GM12878 (cell line): ENCODE measurements at regions not wholly inside any gene's neighbourhood (a gene's known extent, or its start where the extent isn't known, plus 50 kb on each side); places are given as distances from the start of the nearest gene placed in this dataset.

ENCODE experiments used
- ATAC-seq: fragments of 200-7000 bp; cut with Tn5 transposase; 3 replicates; pipeline ENCODE4 v1.9.1; 2020; ENCODE audit warnings: mild to moderate bottlenecking, moderate library complexity
- BruUV-seq: library from RNA; stranded (reverse); fragments of 400-500 nt; replicated peaks from 2 replicates; lab custom pipeline; 2021; lab: Mats Ljungman, UMichigan
- CTCF ChIA-PET: fragments of 300-600 bp; sonication (Branson Sonifier 250); formaldehyde crosslinking; extraction: SDS; loops from one replicate; lab custom pipeline; 2021; ENCODE audit warnings: inconsistent platforms; lab: Yijun Ruan, JAX
- POLR2A ChIA-PET: fragments of 350-600 bp; formaldehyde crosslinking; extraction: SDS; loops from one replicate; lab custom pipeline; 2021; ENCODE audit warnings: inconsistent platforms; lab: Charles Lee
- RAD21 ChIA-PET: fragments of 300-600 bp; sonication (Branson Sonifier 250); formaldehyde crosslinking; loops from one replicate; lab custom pipeline; 2023; ENCODE audit warnings: antibody characterized with exemption; ENCODE audit not compliant: unreplicated experiment; lab: Charles Lee
- SMC1A ChIA-PET: fragments of 300-600 bp; sonication (Branson Sonifier 250); formaldehyde crosslinking; loops from one replicate; lab custom pipeline; 2023; ENCODE audit not compliant: unreplicated experiment, uncharacterized antibody; lab: Charles Lee
- DNase-seq: peaks from one replicate; pipeline ENCODE4 v3.0.0-alpha.2; 2011; ENCODE audit warnings: low read depth, low spot score
- FAIRE-seq: peaks from 3 replicates; lab custom pipeline; 2011; peaks lifted over from hg19 to GRCh38; lab: Jason Lieb, UNC
- H2AFZ ChIP-seq: 2 replicates; pipeline ENCODE4 v1.6.0; 2011; ENCODE audit warnings: low read depth, low read length, control low read depth; ENCODE audit not compliant: control insufficient read depth
- H3K27ac ChIP-seq: 2 replicates; pipeline ENCODE4 v1.5.1; 2011; ENCODE audit warnings: control low read depth; ENCODE audit not compliant: control insufficient read depth, insufficient read depth
- H3K27me3 ChIP-seq, 2 experiments: replicated peaks in 1 of 2; 2 replicates each; pipeline versions ENCODE4 v1.6.0 to v1.6.1; 2011; ENCODE audit warnings: low read length in 1 of 2; ENCODE audit not compliant: control insufficient read depth in 2 of 2, insufficient read depth in 2 of 2
- H3K36me3 ChIP-seq, 2 experiments: 2 replicates each; pipeline ENCODE4 v1.5.1; 2011; ENCODE audit warnings: low read length in 1 of 2; ENCODE audit not compliant: control insufficient read depth in 2 of 2, insufficient read depth in 2 of 2
- H3K4me1 ChIP-seq: 2 replicates; pipeline ENCODE4 v1.6.1; 2011; ENCODE audit warnings: mild to moderate bottlenecking, low read length, moderate library complexity, mixed read lengths; ENCODE audit not compliant: control insufficient read depth, insufficient read depth
- H3K4me2 ChIP-seq: 2 replicates; pipeline ENCODE4 v1.6.0; 2011; ENCODE audit warnings: control low read depth; ENCODE audit not compliant: control insufficient read depth, insufficient read depth
- H3K4me3 ChIP-seq: fragments of 200-600 bp; sonication (generic); 2 replicates; pipeline ENCODE4 v1.5.1; 2016
- H3K79me2 ChIP-seq: 2 replicates; pipeline ENCODE4 v1.6.0; 2011; ENCODE audit warnings: low read length; ENCODE audit not compliant: control insufficient read depth, insufficient read depth
- H3K9ac ChIP-seq: 2 replicates; pipeline ENCODE4 v1.8.0; 2011; ENCODE audit warnings: low read length, control low read depth, mixed read lengths; ENCODE audit not compliant: control insufficient read depth, insufficient read depth
- H3K9me3 ChIP-seq: replicated peaks from 3 replicates; pipeline ENCODE4 v1.5.1; 2011; ENCODE audit warnings: mild to moderate bottlenecking, low read length; ENCODE audit not compliant: control insufficient read depth, insufficient read depth
- H4K20me1 ChIP-seq: 2 replicates; pipeline ENCODE4 v1.6.0; 2011; ENCODE audit not compliant: control insufficient read depth, insufficient read depth
- ELK1 ChIP-seq: IDR thresholded peaks from 2 replicates; pipeline ENCODE4 v1.6.1; 2012; ENCODE audit warnings: low read depth, low read length, improper control_type of control experiment
- PAX5 ChIP-seq: IDR thresholded peaks from 2 replicates; pipeline ENCODE4 v1.6.1; 2011; ENCODE audit warnings: low read depth, low read length, borderline replicate concordance
- PKNOX1 ChIP-seq: fragments of 450-650 bp; IDR thresholded peaks from 2 replicates; pipeline ENCODE4 v1.6.1; 2016; ENCODE audit warnings: mild to moderate bottlenecking
- SMC3 ChIP-seq: IDR thresholded peaks from 2 replicates; pipeline ENCODE4 v1.6.1; 2011; ENCODE audit warnings: low read length, improper control_type of control experiment, borderline replicate concordance
- STAT3 ChIP-seq: IDR thresholded peaks from 2 replicates; pipeline ENCODE4 v1.6.1; 2011; ENCODE audit warnings: low read depth, low read length, improper control_type of control experiment
- WGBS: methylation state at CpG from one replicate; pipeline ENCODE4 v1.1.6; 2016; ENCODE audit warnings: low lambda C conversion rate; ENCODE audit not compliant: insufficient replicate concordance, insufficient coverage; ENCODE audit errors: missing lambda C conversion rate; 5-methylcytosine and 5-hydroxymethylcytosine counted together
- in situ Hi-C: fragments of 300-500 bp; cut with MboI; formaldehyde crosslinking; loops from 9 replicates; pipeline ENCODE4 v1.14.3; 2018; ENCODE audit warnings: mixed read lengths
- intact Hi-C: fragments of 100-400 bp; cut with micrococcal nuclease; formaldehyde crosslinking; loops from one replicate; pipeline ENCODE4 v1.14.2; 2022; ENCODE audit not compliant: unreplicated experiment
- TF ChIP-seq, protein P1 (sequence below): IDR thresholded peaks from 2 replicates; pipeline ENCODE4 v1.6.1; 2011; ENCODE audit warnings: low read depth, mild to moderate bottlenecking, low read length, moderate library complexity, borderline replicate concordance; ENCODE audit errors: extremely low read depth

DNA sequence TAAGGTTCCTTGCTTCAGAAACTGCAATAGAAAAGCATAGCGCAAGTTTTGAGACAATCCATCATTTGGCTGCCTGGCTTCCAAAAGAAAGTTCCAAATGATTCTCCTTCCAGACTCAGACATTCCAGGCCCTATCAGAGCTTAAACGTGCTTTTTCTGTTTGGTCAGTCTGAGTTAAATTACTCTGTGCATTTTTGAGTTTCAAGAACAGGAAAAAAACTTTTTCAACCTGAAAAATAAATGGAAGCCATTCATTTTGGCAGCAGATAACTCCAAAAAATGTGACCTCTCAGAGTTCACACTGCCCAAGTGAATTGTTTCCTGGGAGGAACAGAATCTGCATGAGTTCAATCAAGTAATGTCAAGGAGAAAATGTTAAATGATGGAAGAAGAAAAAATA lies 354.2 kb downstream of the CXCL12 start:
- Histone ChIP-seq H3K36me3 (no peaks in the 10 kb centered on the region), H3K27me3 (no peaks in the 10 kb centered on the region), H3K4me1 (0 out of 2 replicates have a peak, but pooled peaks cover 3% of the 10 kb centered on the region), H4K20me1 (no peaks in the 10 kb centered on the region), H3K79me2 (no peaks in the 10 kb centered on the region), H3K4me3 (no peak overlapping the region), H2AFZ (no peak overlapping the region), H3K9ac (no peak overlapping the region), H3K27ac (no peak overlapping the region), H3K4me2 (no peak overlapping the region), H3K9me3 (no peaks in the 10 kb centered on the region)
- no TSS peak for BruUV-seq
- in situ Hi-C loops: no loop called here
- WGBS: 50% methylated on average over 2 of the region's 2 CpGs
- ChIA-PET SMC1A (interaction anchor here (0.6 to 3.1 kb wide), 15 partner anchors 9 to 341 kb away, joined by 3 to 16 read pairs (median 6); no protein-coding TSS in a partner anchor), POLR2A (interaction anchor here (0.8 kb wide), 1 partner anchor 19 kb away, joined by 3 read pairs; no protein-coding TSS in a partner anchor), RAD21 (interaction anchor here (1.3 to 3.0 kb wide), 12 partner anchors 9 to 358 kb away, joined by 3 to 27 read pairs (median 9); no protein-coding TSS in a partner anchor), CTCF (interaction anchor here (0.6 to 2.7 kb wide), 20 partner anchors 9 to 360 kb away, joined by 3 to 30 read pairs (median 4); no protein-coding TSS in a partner anchor)
- intact Hi-C loops: loop anchor here (5.0 kb wide), 1 partner anchor 338 kb away; no protein-coding TSS in a partner anchor
- TF ChIP-seq PAX5 (no peak), ELK1 (no peak), PKNOX1 (no peak), STAT3 (no peak), SMC3 (no peak)
- TF ChIP-seq, protein P1, sequence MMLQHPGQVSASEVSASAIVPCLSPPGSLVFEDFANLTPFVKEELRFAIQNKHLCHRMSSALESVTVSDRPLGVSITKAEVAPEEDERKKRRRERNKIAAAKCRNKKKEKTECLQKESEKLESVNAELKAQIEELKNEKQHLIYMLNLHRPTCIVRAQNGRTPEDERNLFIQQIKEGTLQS: no peak
- FAIRE-seq (no peak), ATAC-seq (no peak), DNase-seq (no peak)
